GM10248 (cell line): ENCODE measurements at regions not wholly inside any gene's neighbourhood (a gene's known extent, or its start where the extent isn't known, plus 50 kb on each side); places are given as distances from the start of the nearest gene placed in this dataset.

Experiments
- CTCF ChIA-PET: fragments of 300-600 bp; sonication (Branson Sonifier 250); formaldehyde crosslinking; extraction: SDS; loops from one replicate; lab custom pipeline; 2021; ENCODE audit warnings: antibody characterized with exemption; lab: Yijun Ruan, JAX
- POLR2A ChIA-PET: fragments of 350-650 bp; sonication (Branson Sonifier 250); formaldehyde crosslinking; extraction: SDS; loops from one replicate; lab custom pipeline; 2020; ENCODE audit warnings: antibody characterized with exemption; lab: Yijun Ruan, JAX
- DNase-seq: peaks from one replicate; pipeline ENCODE4 v3.0.0; 2012; ENCODE audit errors: extremely low spot score
- TF ChIP-seq, protein P1 (sequence below): IDR thresholded peaks from 2 replicates; pipeline ENCODE4 v1.5.1; 2012; ENCODE audit warnings: mild to moderate bottlenecking, low read depth; ENCODE audit errors: extremely low read depth, missing control alignments, control extremely low read depth

GRCh38 chr21:24118738-24119459 lies 1488.4 kb downstream of the MRPL39 start:
- no peak for DNase-seq
- POLR2A ChIA-PET, result no interaction called here

GRCh38 chr21:24115141-24115540 lies 1492.1 kb downstream of the MRPL39 start:
- POLR2A ChIA-PET, result no interaction called here
- CTCF ChIA-PET, result interaction anchor here (1.0 kb wide), 1 partner anchor 10 kb away, joined by 5 read pairs; no protein-coding TSS in a partner anchor
- TF ChIP-seq, protein P1, sequence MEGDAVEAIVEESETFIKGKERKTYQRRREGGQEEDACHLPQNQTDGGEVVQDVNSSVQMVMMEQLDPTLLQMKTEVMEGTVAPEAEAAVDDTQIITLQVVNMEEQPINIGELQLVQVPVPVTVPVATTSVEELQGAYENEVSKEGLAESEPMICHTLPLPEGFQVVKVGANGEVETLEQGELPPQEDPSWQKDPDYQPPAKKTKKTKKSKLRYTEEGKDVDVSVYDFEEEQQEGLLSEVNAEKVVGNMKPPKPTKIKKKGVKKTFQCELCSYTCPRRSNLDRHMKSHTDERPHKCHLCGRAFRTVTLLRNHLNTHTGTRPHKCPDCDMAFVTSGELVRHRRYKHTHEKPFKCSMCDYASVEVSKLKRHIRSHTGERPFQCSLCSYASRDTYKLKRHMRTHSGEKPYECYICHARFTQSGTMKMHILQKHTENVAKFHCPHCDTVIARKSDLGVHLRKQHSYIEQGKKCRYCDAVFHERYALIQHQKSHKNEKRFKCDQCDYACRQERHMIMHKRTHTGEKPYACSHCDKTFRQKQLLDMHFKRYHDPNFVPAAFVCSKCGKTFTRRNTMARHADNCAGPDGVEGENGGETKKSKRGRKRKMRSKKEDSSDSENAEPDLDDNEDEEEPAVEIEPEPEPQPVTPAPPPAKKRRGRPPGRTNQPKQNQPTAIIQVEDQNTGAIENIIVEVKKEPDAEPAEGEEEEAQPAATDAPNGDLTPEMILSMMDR, result no peak
- no peak for DNase-seq

More at GRCh38 chr21:24118738-24119459, 1488.4 kb downstream of the MRPL39 start:
- CTCF ChIA-PET, result no interaction called here
- TF ChIP-seq, protein P1, result no peak

- no peak for DNase-seq
- ChIA-PET CTCF (interaction anchor here (1.0 kb wide), 1 partner anchor 20 kb away, joined by 3 read pairs; no protein-coding TSS in a partner anchor), POLR2A (no interaction called here)
- TF ChIP-seq, protein P1, result no peak
Measured at GRCh38 chr21:24112020-24112419, 1495.3 kb downstream of the MRPL39 start.

DNA sequence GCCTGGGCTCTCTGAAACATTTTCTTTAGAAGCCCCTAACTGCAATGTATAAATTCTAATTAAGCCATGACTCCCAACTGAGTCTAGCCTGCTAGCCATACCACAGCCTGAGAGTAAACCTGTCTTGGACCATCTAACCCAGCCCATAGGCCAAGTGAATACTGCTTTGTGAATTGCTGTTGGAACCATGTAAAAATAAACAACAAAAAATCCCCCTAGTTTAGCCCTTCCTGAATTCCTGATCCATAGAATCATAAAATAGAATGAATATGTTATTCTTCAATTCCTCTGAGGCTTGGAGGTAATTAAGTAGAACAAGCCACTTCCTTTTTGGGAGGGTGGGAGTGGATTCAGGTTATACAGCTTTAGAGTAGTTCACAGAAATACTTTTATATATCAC lies 1496.4 kb downstream of the MRPL39 start:
- CTCF ChIA-PET, result interaction anchor here (1.0 kb wide), 1 partner anchor 12 kb away, joined by 3 read pairs; no protein-coding TSS in a partner anchor
- TF ChIP-seq, protein P1, result no peak
- POLR2A ChIA-PET, result no interaction called here
- DNase-seq, result no peak

- POLR2A ChIA-PET, result no interaction called here
- CTCF ChIA-PET, result interaction anchor here (2.0 kb wide), 1 partner anchor 10 kb away, joined by 5 read pairs; no protein-coding TSS in a partner anchor
- no peak for DNase-seq
- TF ChIP-seq, protein P1, result no peak
Measured at GRCh38 chr21:24097181-24097580, 1510.1 kb downstream of the MRPL39 start.

DNA sequence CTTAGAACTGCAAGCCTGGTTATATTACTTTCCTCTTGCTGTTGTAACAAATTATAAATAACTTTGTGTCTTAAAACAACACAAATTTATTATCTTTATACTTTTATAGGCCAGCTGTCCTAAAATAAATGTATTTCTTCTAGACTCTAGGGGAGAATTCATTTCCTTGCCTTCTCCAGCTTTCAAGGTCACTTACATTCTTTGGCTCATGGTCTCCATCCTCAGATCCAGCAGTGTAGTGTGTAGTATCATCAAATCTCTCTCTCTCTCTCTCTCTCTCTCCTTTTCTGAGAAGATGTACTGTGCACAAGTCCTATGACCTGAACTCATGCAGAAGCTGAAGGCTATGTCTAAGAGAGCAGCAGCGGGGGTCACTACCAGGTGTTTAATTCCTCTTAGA lies 1510.6 kb downstream of the MRPL39 start:
- ChIA-PET POLR2A (no interaction called here), CTCF (interaction anchor here (2.0 kb wide), 1 partner anchor 10 kb away, joined by 5 read pairs; no protein-coding TSS in a partner anchor)
- DNase-seq, result no peak
- TF ChIP-seq, protein P1, result no peak
